ENCODE measurements at regions not wholly inside any gene's neighbourhood (a gene's known extent, or its start where the extent isn't known, plus 50 kb on each side); places are given as distances from the start of the nearest gene placed in this dataset.

GRCh38 chr9:26321935-26322334, 570.7 kb downstream of the CAAP1 start:
- TF ChIP-seq CTCF (IDR thresholded peaks at IDR 0.05) (no peak), EP300 (IDR thresholded peaks at IDR 0.05) (no peak)
